ENCODE measurements at regions not wholly inside any gene's neighbourhood (a gene's known extent, or its start where the extent isn't known, plus 50 kb on each side); places are given as distances from the start of the nearest gene placed in this dataset.

GRCh38 chr18:67583621-67584020 lies 67.1 kb upstream of the DSEL start:
- Histone ChIP-seq H3K4me2 (ENCODE audit: insufficient read depth in 1 of 2, low read depth in 2 of 2, low read length in 2 of 2) (no peak overlapping the region), H3K14ac (ENCODE audit: insufficient read length) (no peak overlapping the region), H3K79me1 (ENCODE audit: low read depth, low read length) (no peaks in the 10 kb centered on the region), H3K4ac (replicated peaks; ENCODE audit: insufficient read length, low read depth, low read length) (no peak overlapping the region), H3K9ac (replicated peaks in 1 of 4; ENCODE audit: extremely low read depth in 1 of 4, low read depth in 3 of 4, low read length in 3 of 4) (no peak overlapping the region), H3K4me3 (ENCODE audit: extremely low read depth in 1 of 4, insufficient read depth in 2 of 4, low read depth in 3 of 4, low read length in 4 of 4) (no peak overlapping the region), H3K9me3 (ENCODE audit: insufficient read depth in 2 of 2, low read depth in 1 of 2, low read length in 1 of 2) (no peaks in the 10 kb centered on the region), H3K23me2 (ENCODE audit: low read depth, low read length) (no peaks in the 10 kb centered on the region), H2BK15ac (ENCODE audit: low read length) (no peak overlapping the region), H3K18ac (ENCODE audit: extremely low read depth, low read length) (no peak overlapping the region), H4K8ac (ENCODE audit: extremely low read depth, insufficient read depth, low read length) (no peak overlapping the region), H3K56ac (replicated peaks; ENCODE audit: insufficient read length, low read depth, low read length) (no peak overlapping the region), H2AK5ac (ENCODE audit: low read depth, low read length) (no peak overlapping the region), H4K20me1 (replicated peaks in 1 of 2; ENCODE audit: control insufficient read depth in 1 of 2, insufficient read depth in 2 of 2, low read length in 2 of 2) (no peaks in the 10 kb centered on the region), H3K27me3 (replicated peaks in 1 of 4; ENCODE audit: control insufficient read depth in 3 of 4, extremely low read depth in 1 of 4, insufficient read depth in 3 of 4, low read length in 3 of 4) (no peaks in the 10 kb centered on the region), H2BK12ac (ENCODE audit: low read depth, low read length) (no peak overlapping the region), H3K23ac (ENCODE audit: insufficient read length) (no peak overlapping the region), H4K91ac (replicated peaks; ENCODE audit: insufficient read length, low read length) (no peak overlapping the region), H2AFZ (ENCODE audit: low read length) (no peak overlapping the region), H3K36me3 (ENCODE audit: control insufficient read depth in 2 of 4, insufficient read depth in 4 of 4, low read length in 3 of 4) (no peaks in the 10 kb centered on the region), H3K79me2 (ENCODE audit: control insufficient read depth in 1 of 2, insufficient read depth in 2 of 2, low read length in 2 of 2) (no peaks in the 10 kb centered on the region), H2BK120ac (replicated peaks; ENCODE audit: low read depth, low read length) (no peak overlapping the region), H4K5ac (ENCODE audit: insufficient read length, low read depth, low read length) (no peak overlapping the region), H2BK5ac (ENCODE audit: low read depth, low read length) (no peak overlapping the region), H3K27ac (ENCODE audit: low read depth, low read length) (no peak overlapping the region), H2BK20ac (ENCODE audit: low read length) (no peak overlapping the region; the same call in 1 of the 2 replicates), H3K4me1 (replicated peaks in 1 of 4; ENCODE audit: control insufficient read depth in 3 of 4, insufficient read depth in 4 of 4, low read length in 3 of 4) (no peaks in the 10 kb centered on the region; a peak in 1 of 7 replicates)
- DNase-seq (ENCODE audit: low read depth in 1 of 2, low spot score in 2 of 2) (no peak), FAIRE-seq (no peak)
- ChIA-PET POLR2A (ENCODE audit: partially characterized antibody) (no interaction called here), CTCF (ENCODE audit: partially characterized antibody) (no interaction called here)
- 84% methylated on average over 1 of the region's 1 CpG; no CpG with 5 or more reads in 1 of the 2 experiments for WGBS, 2 experiments (ENCODE audit: extremely low coverage in 1 of 2, insufficient coverage in 1 of 2, insufficient read length in 1 of 2, insufficient replicate concordance in 2 of 2, low coverage in 1 of 2, low lambda C conversion rate in 2 of 2, missing lambda C conversion rate in 1 of 2)
- no peak for TF ChIP-seq CHD7 (IDR thresholded peaks at IDR 0.05; ENCODE audit: insufficient replicate concordance, low read length)
